ENCODE measurements at regions not wholly inside any gene's neighbourhood (a gene's known extent, or its start where the extent isn't known, plus 50 kb on each side); places are given as distances from the start of the nearest gene placed in this dataset.

DNA sequence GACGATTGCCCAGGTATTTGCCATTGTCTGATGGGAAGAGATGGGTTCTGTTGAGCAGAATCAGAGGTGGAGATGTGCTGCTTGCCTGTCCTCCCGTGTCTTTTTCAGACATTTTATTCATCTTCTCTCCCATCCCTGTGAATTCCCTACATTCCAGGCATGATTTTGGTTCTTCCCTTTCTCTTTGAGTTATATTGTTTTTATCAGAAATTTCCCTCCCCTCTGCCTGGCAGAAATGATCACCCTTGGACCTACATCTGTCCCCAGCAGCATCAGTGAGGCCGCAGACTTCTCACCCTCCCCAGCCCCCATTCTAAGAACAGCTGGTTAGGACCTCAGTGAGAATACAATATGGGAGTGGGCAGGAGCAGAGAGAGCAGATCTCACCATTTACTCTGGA lies 640.2 kb downstream of the CCDC171 start:
- no peak for DNase-seq (ENCODE audit: extremely low read depth, low read depth)

DNA sequence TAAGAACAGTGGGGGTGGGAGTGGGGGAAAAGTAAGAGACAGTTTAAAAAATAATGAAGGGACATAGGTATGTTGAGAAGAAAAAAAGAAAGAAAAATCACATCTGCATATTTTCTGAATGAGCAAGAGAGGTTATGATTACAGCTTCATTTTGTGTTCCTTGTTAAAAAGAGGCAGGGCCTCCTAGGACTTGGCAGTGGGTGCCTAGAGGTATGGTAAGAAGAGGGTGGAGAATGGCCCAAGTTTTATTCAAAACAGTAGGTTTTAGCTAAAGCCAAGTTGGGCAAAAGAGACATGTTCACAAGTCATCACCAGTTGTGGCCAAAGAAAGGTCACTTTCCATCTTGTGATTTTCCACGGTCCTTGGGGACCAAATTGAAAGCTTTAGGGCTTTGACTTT lies 643.4 kb downstream of the CCDC171 start:
- DNase-seq (ENCODE audit: extremely low read depth, low read depth): no peak

DNA sequence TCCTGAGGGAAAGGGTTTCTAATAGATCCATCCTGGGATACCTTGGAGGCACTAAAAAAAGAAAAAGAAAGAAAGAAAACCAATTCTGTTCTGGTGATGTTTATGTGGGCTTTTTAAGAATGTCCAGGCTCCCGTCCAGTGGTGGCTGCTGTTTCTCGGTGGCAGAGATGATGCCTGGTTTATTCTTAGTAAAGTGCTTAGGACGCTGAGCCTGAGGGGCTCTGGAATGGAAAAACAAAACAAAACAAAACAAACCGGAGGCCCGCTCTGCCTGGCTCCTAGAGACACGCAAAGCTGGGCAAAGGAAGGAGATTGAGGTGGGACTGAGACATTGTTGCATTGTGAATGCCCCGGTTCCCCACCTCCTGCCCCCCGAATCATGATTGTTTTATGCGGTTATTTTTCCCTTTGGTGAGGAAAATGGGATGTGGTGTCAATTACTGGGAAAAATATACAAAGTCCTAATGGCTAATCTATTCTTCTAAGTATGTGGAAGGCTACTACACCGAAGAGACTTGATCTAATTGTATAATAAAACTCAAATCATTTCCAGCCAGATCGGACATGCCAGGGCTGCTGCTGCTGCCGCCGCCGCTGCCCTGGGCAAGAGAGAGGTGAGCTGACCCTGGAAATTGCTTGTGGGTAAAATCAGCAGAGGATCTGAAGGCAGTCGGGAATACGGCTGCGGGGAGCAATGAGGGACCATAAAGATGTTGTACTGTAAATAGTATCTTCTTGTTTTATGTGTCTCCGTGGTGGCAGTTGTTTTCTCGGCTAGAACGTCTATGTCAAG lies 644.9 kb downstream of the CCDC171 start:
- no peak for DNase-seq (ENCODE audit: extremely low read depth, low read depth)

DNA sequence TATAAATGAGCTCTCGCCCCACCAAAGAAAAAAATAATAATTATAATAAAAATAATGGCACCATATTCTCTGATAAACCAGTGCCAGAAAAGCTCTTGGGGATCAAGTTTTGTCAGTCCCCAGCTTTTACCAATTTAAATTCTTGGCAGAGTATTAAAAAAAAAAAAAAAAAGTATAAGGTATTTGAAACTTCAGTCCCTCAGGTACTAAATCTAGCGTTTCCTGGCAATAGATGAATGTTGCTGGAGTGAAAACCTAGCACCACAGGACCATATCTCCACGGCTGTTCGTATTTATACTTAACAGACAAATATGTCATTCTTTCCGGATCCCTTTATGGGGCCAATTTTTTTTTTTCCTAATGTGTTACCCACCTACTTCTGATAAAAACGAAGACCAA lies 646.2 kb downstream of the CCDC171 start:
- DNase-seq (ENCODE audit: extremely low read depth, low read depth): no peak

DNA sequence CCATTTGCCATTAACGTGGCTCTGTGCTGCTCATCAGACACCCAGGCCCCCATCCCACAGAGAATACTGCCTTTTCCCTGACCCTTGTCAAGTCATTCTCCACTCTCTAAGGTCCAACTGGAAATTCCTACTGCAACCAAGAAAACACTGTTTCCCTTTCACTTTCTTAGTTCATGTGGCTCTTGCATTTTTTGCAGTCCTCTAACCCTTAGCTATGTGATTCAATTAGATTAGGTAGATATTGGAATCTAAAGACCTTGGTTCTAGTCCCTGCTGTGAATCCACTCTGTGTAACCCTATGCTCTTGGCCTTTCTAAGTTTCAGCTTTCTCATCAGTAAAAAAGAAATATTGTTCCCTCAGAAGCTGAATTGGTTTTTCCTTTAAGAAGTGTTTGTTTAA lies 649.4 kb downstream of the CCDC171 start:
- no peak for DNase-seq (ENCODE audit: extremely low read depth, low read depth)

DNA sequence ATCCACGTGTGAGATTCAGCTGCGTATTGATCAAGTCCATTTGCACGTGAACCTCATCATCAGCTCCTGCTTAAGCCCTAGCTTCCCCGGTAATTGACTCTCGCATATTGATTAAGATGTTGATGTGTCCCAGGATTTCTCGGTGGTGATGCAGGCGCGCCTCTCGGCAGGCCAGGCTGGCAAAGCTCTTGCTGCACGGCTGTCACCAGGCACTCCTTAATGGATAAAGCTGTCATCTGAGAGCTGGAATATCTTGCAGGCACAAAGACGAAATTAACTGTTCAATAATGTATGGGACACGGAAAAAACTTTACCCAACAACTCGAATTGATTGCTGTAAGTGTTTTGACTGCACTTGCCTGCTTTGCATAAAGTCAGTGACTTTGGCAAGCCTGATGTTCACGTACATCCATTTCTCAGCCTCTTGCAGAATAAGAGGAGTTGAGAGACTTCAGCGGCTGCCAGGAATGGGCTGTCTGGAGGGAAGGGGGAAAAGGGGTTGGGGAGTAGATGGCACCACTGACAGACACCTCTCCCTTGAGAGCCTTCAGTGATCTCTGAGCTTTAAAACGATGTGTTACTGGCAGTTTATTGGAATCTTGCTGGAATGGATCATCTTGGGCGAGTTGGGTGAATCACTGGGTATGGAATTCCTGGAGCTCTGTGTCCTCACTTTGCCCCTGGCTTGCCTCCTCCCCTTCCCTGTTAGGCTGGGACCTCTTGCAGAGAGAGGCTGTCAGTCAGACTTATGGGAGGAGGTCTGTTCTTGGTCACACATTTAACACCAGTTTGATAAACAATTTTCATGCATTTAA lies 650.3 kb downstream of the CCDC171 start:
- no peak for DNase-seq (ENCODE audit: extremely low read depth, low read depth)

DNA sequence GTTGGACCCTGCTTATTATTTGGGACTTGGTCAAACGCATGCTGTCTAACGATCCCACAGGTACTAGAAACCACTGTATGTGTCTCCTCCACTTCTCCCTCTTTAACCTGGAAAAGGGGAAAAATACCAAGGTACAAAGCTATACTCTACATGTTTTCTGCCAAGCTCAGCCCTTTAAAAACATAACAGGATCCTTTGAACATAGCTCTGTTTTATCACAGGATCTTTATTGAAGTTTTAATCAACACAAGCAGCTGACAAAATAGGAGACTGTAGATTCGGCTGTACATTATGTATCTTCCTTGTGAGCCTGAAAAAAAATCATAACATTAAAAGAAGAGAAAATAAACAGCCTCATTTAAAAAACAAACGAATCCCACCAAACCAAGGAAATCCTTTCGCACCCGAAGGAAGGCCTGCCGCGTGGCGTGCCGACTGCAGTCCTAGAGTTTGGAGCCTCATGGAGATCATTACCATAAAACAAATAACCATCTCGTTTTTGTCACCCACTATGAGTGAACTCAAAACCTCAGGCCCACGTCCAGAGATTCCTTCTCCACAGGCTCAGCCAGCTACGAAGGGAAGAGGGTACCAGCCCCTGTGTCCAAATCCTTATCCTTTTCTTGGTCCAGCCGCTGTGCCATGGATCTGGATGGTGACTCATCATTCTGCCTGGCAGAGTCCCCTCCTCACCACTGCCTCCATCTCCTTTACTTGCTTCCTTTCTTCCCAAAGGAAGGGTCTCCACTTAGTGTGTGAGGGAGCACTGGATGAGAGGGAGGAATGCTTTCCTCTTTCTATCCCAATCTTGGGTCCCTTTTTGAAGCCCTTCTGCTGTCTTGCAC lies 651.1 kb downstream of the CCDC171 start:
- no peak for DNase-seq (ENCODE audit: extremely low read depth, low read depth)

DNA sequence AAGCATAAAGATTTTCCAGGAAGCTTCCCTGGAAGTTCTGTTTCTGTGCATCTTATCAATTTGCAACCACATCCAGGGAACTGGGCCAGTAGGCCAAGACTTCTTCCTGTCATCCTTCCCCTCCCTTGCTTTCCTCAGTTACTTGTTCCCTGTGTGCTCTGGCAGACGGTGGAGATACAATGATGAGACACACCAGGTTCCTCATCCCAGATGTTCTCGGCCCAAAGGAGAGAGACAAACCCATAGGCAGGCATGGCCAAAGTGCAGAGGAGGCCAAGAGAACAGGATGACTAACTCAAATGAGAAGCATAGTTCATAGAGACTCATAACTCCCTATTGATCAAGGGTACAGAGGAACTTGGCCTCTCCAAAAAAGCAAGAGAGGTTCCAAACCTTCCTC lies 652.6 kb downstream of the CCDC171 start:
- no peak for DNase-seq (ENCODE audit: extremely low read depth, low read depth)

DNA sequence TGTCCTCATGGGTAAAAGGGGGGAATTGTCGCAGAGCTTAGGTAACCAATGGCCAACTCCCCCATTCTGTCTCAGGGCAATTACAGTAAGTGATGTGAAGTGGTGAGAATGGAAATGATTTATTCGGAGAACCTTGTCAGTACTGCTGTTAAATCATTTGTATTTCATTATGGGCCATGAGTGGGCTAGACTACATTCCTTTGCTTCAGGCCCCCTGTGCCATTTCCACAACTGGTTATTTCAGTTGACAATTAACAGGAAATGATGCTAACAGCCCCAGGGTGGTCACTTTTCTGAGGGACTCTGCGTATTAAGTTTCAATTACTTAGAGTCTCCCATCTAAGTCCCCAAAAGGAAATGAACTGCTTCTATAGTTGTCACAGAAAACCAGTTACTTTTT lies 653.7 kb downstream of the CCDC171 start:
- DNase-seq (ENCODE audit: extremely low read depth, low read depth): no peak

DNA sequence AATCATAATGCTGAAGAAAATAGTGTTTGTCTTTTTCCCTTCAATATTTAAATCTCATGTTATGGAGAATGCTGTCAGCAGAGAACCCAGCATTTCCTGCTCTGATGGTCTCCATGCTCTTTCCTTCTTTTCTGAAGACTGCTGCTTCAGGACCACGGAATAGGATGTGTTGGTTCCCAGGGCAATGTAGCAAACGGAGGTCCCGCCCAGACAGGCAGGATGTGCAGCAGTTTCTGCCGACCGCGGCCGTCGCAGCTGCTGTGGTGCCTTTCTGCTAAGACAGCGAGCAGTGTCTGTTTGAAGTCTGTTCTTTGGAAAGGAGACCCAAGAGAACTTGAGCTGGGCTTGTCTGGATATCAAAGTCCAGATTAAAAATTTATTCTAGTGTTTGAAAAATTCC lies 654.3 kb downstream of the CCDC171 start:
- DNase-seq (ENCODE audit: extremely low read depth, low read depth): no peak

DNA sequence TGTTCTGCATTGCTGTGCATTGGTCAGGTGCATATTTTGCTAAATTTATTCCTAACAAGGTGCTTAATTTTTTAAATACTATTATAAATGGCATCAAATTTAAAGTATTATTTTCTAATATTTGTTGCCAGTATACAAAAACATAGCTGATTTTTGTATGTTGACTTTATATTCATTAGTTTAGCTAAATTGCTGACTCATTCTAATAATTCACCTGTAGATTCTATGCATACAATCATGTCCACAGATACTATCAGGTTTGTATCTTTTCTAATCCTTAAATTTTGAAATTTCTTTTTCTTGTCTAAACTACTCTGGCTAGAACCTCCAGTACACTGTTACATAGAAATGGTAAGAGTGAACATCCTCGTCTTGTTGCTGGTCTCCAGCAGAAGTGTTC lies 657.6 kb downstream of the CCDC171 start:
- DNase-seq (ENCODE audit: extremely low read depth, low read depth): no peak

DNA sequence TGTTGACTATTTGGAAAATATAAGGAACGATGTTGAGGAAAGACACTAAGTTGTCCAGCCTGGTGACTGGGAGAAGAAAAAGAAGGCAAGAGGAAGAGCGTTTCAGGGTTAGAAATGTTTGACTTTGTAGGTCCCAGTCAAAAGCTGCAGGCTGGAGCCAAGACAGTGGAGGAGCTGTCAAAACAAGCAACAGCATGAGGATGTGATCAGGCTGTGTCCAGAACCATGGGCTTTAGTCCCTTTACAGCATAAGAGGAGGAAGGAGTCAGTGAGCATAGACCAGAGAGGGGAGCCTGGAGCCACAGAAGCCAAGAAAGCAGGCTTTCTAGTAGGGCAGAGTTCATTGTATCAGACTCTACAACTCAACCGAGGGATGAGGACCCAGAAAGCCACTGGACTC lies 658.5 kb downstream of the BNC2 start:
- no peak for DNase-seq (ENCODE audit: extremely low read depth, low read depth)

DNA sequence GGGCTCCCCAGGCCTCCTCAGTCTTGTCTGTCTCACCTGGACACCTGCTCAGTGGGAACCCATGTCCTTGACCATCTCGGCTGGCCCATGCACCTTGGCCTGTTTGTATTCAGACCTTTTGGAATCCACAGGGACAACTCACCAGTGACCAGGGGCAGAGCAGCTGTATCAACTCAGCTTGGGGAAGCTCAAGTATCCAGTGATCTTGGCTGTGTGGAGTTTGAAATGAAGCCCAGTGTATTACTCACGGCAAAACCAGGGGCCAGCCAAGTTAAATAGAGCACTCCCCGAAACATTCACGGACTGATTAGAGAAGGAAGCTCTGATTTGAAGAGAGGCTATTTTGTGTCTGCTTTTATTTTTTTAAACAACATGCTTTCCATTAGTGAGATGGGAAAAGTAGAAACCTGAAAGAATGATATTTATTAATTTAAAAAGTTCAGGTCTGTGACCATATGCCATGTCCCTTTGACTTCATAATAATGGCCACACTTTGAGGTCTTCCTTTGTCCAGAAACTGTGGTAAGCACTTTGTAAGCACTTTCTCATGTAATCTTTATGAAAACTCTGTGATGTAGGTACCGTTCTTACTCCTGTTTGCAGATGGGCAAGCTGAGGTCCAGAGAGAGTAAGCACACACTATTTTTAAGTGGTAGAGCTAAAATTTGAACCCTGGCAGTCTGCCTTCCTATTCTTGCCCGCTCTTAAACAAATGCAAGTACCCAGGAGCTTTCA lies 656.5 kb downstream of the BNC2 start:
- DNase-seq (ENCODE audit: extremely low read depth, low read depth): no peak

DNA sequence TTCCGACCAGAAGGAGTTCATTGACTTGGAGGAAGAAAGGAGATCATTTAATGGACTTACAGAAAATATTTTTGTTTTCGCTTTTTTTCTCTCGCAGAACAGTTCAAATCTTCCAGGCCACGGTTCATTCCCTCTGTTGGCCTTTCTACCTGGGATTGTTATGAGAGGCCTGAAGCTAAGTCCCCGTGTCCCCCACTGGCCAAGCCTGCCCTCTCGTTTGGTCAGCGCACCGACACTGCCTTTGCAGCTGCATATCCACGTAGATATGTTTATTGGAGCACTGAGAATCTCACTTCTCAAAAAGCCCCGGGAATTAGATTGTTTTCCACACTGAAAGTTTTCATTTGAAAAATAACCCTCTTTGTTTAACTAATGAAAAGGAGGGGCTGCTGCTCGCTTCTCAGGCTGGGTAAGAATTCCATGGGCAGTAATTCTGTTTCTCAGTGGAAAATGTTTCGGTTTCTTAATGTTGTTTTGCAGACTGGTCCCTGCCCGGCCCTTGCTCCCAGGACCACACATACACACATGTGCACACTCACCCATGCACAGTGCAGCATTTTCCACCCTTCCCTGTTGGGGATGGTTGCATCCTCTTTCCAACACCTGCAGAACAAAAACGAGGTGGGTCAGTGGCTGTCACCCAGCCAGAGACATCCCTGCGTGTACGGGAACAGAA lies 655.7 kb downstream of the BNC2 start:
- no peak for DNase-seq (ENCODE audit: extremely low read depth, low read depth)

DNA sequence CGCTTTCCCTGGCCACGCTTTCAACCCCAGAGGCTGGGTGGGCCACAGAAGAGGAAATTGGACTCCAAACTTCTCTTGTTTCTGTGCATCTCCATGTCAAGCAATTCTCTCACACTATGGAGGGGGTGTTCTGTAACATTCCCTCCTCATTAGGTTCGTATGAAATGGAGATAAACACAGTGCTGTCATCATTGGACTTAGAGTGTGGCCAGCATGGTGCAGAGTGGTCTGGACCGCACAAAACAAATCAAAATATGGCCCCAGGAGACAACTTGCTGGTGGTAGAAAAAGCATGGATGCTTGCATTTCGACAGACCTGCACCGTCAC lies 655.2 kb downstream of the BNC2 start:
- DNase-seq (ENCODE audit: extremely low read depth, low read depth): no peak

DNA sequence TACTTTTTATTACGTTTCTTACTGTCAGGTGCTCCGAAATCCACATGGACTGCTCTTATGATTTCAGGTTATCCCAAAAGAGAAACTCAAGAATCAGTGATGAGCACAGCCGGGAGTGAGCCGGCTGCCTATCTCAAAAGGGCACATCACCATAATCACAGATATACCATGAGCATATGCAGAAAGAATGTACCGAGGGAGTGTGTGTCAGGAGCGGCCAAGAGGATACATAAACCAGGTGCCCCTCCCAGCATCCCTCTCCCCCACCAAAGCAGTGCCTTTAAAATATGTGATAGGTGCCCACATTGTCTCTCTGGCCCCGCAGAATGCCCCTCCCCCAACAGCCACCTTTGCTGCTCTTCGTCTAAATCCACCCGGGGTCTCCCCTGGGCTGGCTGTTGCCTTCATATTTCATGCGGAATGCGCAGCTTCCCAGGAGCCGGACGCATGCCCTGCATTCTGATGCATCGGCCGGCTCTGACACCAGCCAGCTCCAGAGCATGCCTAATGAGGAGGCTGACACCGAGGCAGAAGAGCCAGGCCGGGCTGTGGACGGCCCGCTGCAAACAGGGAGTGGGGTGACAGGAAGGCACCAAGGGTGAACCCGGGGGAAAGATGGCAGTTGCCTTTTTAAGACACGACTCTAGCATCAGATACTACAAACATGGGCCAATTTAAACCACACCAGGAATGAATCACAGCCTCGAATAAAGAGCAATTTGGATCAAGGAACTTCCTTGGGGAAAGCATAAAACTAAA lies 652.3 kb downstream of the BNC2 start:
- no peak for DNase-seq (ENCODE audit: extremely low read depth, low read depth)

DNA sequence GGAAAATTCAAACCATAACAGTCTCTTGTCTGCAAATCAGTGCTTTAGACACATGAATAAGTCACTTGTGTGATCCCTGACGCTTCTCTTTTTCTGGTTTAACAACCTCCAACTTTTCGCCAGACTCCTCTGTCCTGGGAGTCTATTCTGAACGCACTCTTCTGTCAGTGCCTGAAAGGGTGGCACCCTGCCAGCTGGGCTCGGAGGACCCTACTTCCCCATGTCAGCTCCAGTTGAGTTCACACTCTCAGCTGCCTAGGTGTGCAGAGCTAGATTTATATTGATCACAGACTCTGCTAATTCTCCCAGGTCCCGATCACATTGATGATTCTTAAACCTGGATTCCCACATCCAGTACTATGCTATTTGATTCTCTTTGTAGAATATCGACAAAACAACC lies 649.1 kb downstream of the BNC2 start:
- DNase-seq (ENCODE audit: extremely low read depth, low read depth): no peak

DNA sequence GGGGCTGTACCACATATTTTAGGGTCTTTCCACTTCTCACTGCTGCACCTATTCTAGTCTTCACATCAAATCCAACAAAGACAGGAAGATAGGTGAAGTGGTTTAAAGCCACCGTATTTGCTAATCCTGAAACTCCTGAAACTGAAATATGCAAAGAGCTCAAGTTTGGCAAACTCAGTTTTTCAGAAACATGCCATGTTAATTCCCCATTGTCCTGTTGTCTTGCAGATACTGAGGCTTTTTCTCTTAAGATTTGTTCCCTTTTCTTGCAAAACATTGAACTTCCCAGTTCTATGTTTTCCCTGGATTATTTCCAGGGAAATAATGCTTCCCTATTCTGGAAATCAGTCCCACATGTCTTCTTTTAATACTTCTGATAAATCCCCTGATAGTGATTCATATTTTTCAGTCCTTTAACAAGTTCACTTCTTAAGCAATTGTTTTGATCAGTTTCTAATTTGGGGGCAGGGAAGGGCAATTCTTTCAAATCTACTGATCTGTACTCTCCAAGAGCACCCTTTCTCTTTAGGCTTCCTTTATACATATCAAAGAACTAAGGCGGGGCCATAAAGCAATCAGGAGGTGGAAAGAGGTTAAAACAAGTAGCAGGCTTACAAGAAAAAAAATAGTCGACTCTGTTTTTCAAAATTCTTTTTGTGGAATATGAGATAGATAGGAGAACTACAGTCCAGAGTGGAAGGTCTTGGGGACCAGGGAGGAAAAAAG lies 648.5 kb downstream of the BNC2 start:
- no peak for DNase-seq (ENCODE audit: extremely low read depth, low read depth)

All from NCI-H460 (cell line).